Neural progenitor cell (in vitro differentiated cells): ENCODE measurements at regions not wholly inside any gene's neighbourhood (a gene's known extent, or its start where the extent isn't known, plus 50 kb on each side); places are given as distances from the start of the nearest gene placed in this dataset.

ENCODE experiments used
- DNase-seq: peaks from one replicate; pipeline ENCODE4 v3.0.0-alpha.2; 2016; ENCODE audit warnings: low spot score
- H2AFZ ChIP-seq: fragments of 200-600 bp; sonication (generic); replicated peaks from 2 replicates; pipeline ENCODE4 v1.6.1; 2016; ENCODE audit warnings: antibody characterized with exemption
- H3F3A ChIP-seq: fragments of 200-600 bp; sonication (generic); 2 replicates; pipeline ENCODE4 v1.6.1; 2016; ENCODE audit warnings: antibody characterized with exemption, low read depth
- H3K27ac ChIP-seq: fragments of 200-600 bp; sonication (generic); 2 replicates; pipeline ENCODE4 v1.5.1; 2016; ENCODE audit warnings: mild to moderate bottlenecking
- H3K27me3 ChIP-seq: fragments of 200-600 bp; sonication (generic); 2 replicates; pipeline ENCODE4 v1.6.1; 2016; ENCODE audit warnings: mild to moderate bottlenecking, moderate library complexity
- H3K36me3 ChIP-seq: fragments of 200-600 bp; sonication (generic); 2 replicates; pipeline ENCODE4 v1.5.1; 2016
- H3K4me1 ChIP-seq: fragments of 200-600 bp; sonication (generic); 2 replicates; pipeline ENCODE4 v1.6.1; 2016; ENCODE audit warnings: mixed run types
- H3K4me2 ChIP-seq: fragments of 200-600 bp; sonication (generic); 2 replicates; pipeline ENCODE4 v1.6.1; 2016
- H3K4me3 ChIP-seq: fragments of 200-600 bp; sonication (generic); 2 replicates; pipeline ENCODE4 v1.5.1; 2016
- H3K79me2 ChIP-seq: fragments of 200-600 bp; sonication (generic); 2 replicates; pipeline ENCODE4 v1.6.1; 2016; ENCODE audit warnings: low read depth
- H3K9ac ChIP-seq: fragments of 200-600 bp; sonication (generic); 2 replicates; pipeline ENCODE4 v1.6.1; 2016
- H3K9me3 ChIP-seq: fragments of 200-600 bp; sonication (generic); 2 replicates; pipeline ENCODE4 v1.5.1; 2016; ENCODE audit warnings: low read depth
- H4K20me1 ChIP-seq: fragments of 200-600 bp; sonication (generic); 2 replicates; pipeline ENCODE4 v1.6.1; 2016; ENCODE audit warnings: low read depth
- H3K27ac Mint-ChIP-seq: 3 replicates; pipeline ENCODE4 v1.8.0; 2021; ENCODE audit warnings: mixed read lengths
- H3K27me3 Mint-ChIP-seq: 2 replicates; pipeline ENCODE4 v1.8.0; 2022; ENCODE audit warnings: low read depth, mild to moderate bottlenecking, inconsistent platforms, moderate library complexity, mixed read lengths; ENCODE audit not compliant: insufficient read depth
- H3K36me3 Mint-ChIP-seq: 3 replicates; pipeline ENCODE4 v1.8.0; 2021; ENCODE audit warnings: mixed read lengths
- H3K4me1 Mint-ChIP-seq: 3 replicates; pipeline ENCODE4 v1.8.0; 2021; ENCODE audit warnings: mixed read lengths
- H3K4me3 Mint-ChIP-seq: 3 replicates; pipeline ENCODE4 v1.8.0; 2021; ENCODE audit warnings: mild to moderate bottlenecking, moderate library complexity, mixed read lengths
- H3K9me3 Mint-ChIP-seq: 3 replicates; pipeline ENCODE4 v1.8.0; 2020; ENCODE audit warnings: mixed read lengths
- CTCF ChIP-seq: fragments of 200-600 bp; sonication (generic); IDR thresholded peaks from 2 replicates; pipeline ENCODE4 v1.5.1; 2017; ENCODE audit warnings: antibody characterized with exemption, mild to moderate bottlenecking
- EZH2 ChIP-seq: fragments of 200-600 bp; sonication (generic); IDR thresholded peaks from 2 replicates; pipeline ENCODE4 v1.6.1; 2017; ENCODE audit warnings: antibody characterized with exemption, mild to moderate bottlenecking, moderate library complexity
- EZH2phosphoT487 ChIP-seq: fragments of 200-600 bp; sonication (generic); IDR thresholded peaks from 2 replicates; pipeline ENCODE4 v1.6.1; 2017; ENCODE audit warnings: antibody characterized with exemption

DNA sequence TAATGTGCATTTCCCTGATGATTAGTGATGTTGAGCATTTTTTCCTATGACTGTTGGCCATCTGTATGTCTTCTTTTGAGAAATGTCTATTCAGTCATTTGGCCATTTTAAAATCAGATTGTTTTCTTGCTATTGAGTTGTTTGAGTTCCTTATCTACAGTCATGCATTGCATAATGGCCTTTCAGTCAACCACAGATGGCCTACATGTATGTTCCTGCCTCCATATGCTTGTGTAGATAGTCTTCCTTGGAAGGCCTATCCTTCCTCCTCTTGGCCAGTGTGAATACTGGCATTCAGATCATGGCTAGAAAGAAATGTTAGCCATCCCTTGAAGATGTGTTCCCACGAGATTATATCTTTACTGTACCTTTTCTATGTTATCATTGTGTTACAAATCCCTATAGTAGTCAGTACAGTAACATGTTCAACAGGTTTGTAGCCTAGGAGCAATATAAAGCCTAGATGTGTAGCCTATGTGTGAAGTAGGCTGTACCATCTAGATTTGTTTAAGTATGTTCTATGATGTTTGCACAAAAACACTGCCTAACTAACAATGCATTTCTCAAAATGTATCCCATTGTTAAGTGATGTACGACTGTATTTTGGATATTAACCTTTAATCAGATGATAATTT, 65.6 kb upstream of the CD302 start:
- Histone ChIP-seq H3K36me3 (no peaks in the 10 kb centered on the region), H3F3A (no peaks in the 10 kb centered on the region), H3K9me3 (no peaks in the 10 kb centered on the region), H3K27ac (no peak overlapping the region), H3K4me2 (no peak overlapping the region), H3K79me2 (no peaks in the 10 kb centered on the region), H4K20me1 (no peaks in the 10 kb centered on the region), H2AFZ (no peak overlapping the region), H3K27me3 (no peaks in the 10 kb centered on the region), H3K9ac (no peak overlapping the region), H3K4me3 (no peak overlapping the region), H3K4me1 (peaks cover 17% of the 10 kb centered on the region)
- H3K27ac Mint-ChIP-seq, result no peak overlapping the region
- H3K36me3 Mint-ChIP-seq, result peaks cover 3% of the 10 kb centered on the region
- DNase-seq, result no peak
- no peaks in the 10 kb centered on the region for H3K9me3 Mint-ChIP-seq
- H3K4me3 Mint-ChIP-seq, result no peak overlapping the region
- no peak for TF ChIP-seq EZH2
- TF ChIP-seq EZH2phosphoT487, result no peak
- no peak for TF ChIP-seq CTCF
- H3K27me3 Mint-ChIP-seq, result peaks cover 5% of the 10 kb centered on the region
- H3K4me1 Mint-ChIP-seq, result peaks cover 9% of the 10 kb centered on the region

DNA sequence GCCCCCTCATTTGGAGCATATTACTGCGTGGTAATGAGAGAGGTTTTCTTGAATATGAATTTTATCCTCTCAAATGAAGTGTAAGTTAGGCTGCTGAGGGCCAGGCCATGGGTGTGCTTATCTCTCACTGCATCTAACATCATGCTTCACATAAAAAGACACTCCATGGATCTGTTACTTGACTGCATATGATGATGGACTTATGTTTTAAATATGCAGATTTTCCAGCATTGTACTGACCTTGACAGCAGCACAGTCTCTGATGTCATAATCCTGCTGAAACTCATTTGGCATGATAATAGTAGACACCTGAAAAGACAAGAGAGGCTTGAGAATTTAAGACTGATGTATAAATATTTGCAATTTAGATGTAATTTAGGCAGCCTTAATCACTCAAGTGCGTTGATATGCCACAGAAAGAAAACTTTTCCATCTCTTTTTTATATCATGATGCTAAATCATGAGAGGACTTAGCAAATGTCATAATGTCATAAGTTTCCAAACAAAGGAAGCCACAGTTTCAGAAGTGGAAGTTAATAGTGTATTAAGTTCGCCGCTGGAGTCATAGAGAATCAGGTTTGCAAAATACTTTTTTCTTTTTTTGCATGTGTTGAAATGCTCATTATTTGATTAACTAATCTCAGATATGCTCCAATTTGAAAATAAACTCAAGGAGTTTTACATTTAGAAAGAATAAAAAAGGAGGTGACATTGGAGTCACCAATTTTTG, 62.7 kb upstream of the CD302 start:
- Histone ChIP-seq H3F3A (no peaks in the 10 kb centered on the region), H3K4me3 (no peak overlapping the region), H3K27ac (no peak overlapping the region), H3K9ac (no peak overlapping the region), H2AFZ (no peak overlapping the region), H3K4me2 (no peak overlapping the region), H3K9me3 (no peaks in the 10 kb centered on the region), H3K27me3 (no peaks in the 10 kb centered on the region), H3K36me3 (no peaks in the 10 kb centered on the region), H3K4me1 (peaks cover 8% of the 10 kb centered on the region), H3K79me2 (no peaks in the 10 kb centered on the region), H4K20me1 (no peaks in the 10 kb centered on the region)
- no peak for DNase-seq
- no peak overlapping the region for H3K27ac Mint-ChIP-seq
- H3K4me1 Mint-ChIP-seq, result peaks cover 2% of the 10 kb centered on the region
- H3K9me3 Mint-ChIP-seq, result no peaks in the 10 kb centered on the region
- peaks cover 5% of the 10 kb centered on the region for H3K27me3 Mint-ChIP-seq
- H3K4me3 Mint-ChIP-seq, result no peak overlapping the region
- TF ChIP-seq EZH2phosphoT487 (no peak), EZH2 (no peak), CTCF (no peak)
- H3K36me3 Mint-ChIP-seq, result peaks cover 3% of the 10 kb centered on the region

GRCh38 chr2:159859583-159859982, 61.6 kb upstream of the CD302 start:
- Histone ChIP-seq H3K9me3 (no peaks in the 10 kb centered on the region), H3K4me3 (no peak overlapping the region), H2AFZ (no peak overlapping the region), H3K27me3 (no peaks in the 10 kb centered on the region), H3K27ac (no peak overlapping the region), H3K4me1 (peaks cover 8% of the 10 kb centered on the region), H3K4me2 (no peak overlapping the region), H3K9ac (no peak overlapping the region), H4K20me1 (no peaks in the 10 kb centered on the region), H3F3A (no peaks in the 10 kb centered on the region), H3K79me2 (no peaks in the 10 kb centered on the region), H3K36me3 (no peaks in the 10 kb centered on the region)
- Mint-ChIP-seq H3K9me3 (no peaks in the 10 kb centered on the region), H3K27me3 (peaks cover 5% of the 10 kb centered on the region), H3K4me1 (peaks cover 2% of the 10 kb centered on the region), H3K36me3 (peaks cover 3% of the 10 kb centered on the region), H3K27ac (no peak overlapping the region), H3K4me3 (no peak overlapping the region)
- no peak for TF ChIP-seq CTCF
- TF ChIP-seq EZH2phosphoT487, result no peak
- TF ChIP-seq EZH2, result no peak
- no peak for DNase-seq
